Natural killer cell treated with Interleukin-12 subunit alpha and Interleukin-12 subunit beta and Interleukin-15 and Interleukin-18, amount 100 ng/mL, for 72 hours (primary cell): ENCODE measurements at regions not wholly inside any gene's neighbourhood (a gene's known extent, or its start where the extent isn't known, plus 50 kb on each side); places are given as distances from the start of the nearest gene placed in this dataset.

Source experiments
- ATAC-seq, 2 donors: fragments of 150-1000 bp; cut with Tn5 transposase in 1 of 2; sonication (Bioruptor Pico), chemical (Tn5 transposase) in 1 of 2; 2 replicates each; pipeline ENCODE4 v1.10.0; 2021
- DNase-seq: peaks from one replicate; pipeline ENCODE4 v3.0.0; 2022; ENCODE audit warnings: low spot score
- H3K27ac Mint-ChIP-seq, 2 donors: 1 replicate in 1 of 2; 2 replicates in 1 of 2; pipeline ENCODE4 v1.8.0; 2022; ENCODE audit warnings: mixed read lengths in 2 of 2, mild to moderate bottlenecking in 1 of 2, moderate library complexity in 1 of 2
- H3K27me3 Mint-ChIP-seq, 2 donors: 1 replicate in 1 of 2; 2 replicates in 1 of 2; pipeline ENCODE4 v1.8.0; 2022; ENCODE audit warnings: mixed read lengths in 2 of 2
- H3K36me3 Mint-ChIP-seq: one replicate; pipeline ENCODE4 v1.8.0; 2022; ENCODE audit warnings: mixed read lengths
- H3K4me1 Mint-ChIP-seq, 2 donors: 1 replicate in 1 of 2; 2 replicates in 1 of 2; pipeline ENCODE4 v1.8.0; 2022; ENCODE audit warnings: low read depth in 2 of 2, mixed read lengths in 2 of 2, mild to moderate bottlenecking in 1 of 2
- H3K4me3 Mint-ChIP-seq: one replicate; pipeline ENCODE4 v1.8.0; 2022; ENCODE audit warnings: mixed read lengths
- H3K9me3 Mint-ChIP-seq: 2 replicates; pipeline ENCODE4 v1.8.0; 2022; ENCODE audit warnings: mixed read lengths

DNA sequence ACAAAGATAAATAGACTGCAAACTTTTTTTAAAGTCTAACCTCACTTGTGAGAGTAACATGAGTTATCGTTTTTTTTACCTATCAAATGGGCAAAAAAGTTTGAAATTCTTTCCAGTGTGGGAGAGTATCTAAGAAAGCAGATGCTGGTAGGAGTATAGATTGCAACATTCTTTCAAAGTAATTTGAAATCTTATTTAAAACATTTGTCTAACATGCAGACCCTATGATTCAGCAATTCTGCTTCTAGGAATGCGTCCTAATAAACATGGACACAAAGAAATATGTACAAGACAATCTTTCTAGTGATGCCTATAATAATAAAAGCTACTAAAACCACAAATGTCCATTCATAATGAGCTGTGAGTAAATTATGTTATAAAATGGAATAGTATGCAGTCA lies 110.4 kb upstream of the TMCC3 start:
- no peak for ATAC-seq
- Mint-ChIP-seq H3K27ac (no peak overlapping the region), H3K4me3 (no peak overlapping the region), H3K9me3 (no peaks in the 10 kb centered on the region), H3K4me1 (peaks cover 19 to 20% of the 10 kb centered on the region in 2 donors), H3K36me3 (no peaks in the 10 kb centered on the region), H3K27me3 (peaks cover 0 to 6% of the 10 kb centered on the region in 2 donors)
- DNase-seq: no peak

DNA sequence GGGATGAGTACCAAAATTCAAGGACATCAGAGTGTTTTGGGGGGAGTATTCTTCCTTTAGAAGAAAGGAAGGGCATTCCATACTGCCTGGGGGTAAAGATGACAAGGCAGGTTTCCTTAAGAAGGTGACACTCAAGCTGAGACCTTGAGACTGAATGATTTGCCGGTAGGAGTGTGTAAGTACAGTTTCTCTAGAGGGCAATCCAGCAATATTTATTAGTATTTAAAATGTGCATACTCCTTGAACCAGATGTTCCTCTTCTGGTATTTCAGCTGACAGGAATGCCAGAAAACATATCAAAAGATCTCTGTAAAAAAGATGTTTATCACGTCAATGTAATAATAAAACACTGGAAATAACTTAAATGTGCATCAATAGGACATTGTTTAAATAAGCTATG lies 106.4 kb upstream of the TMCC3 start:
- Mint-ChIP-seq H3K36me3 (no peaks in the 10 kb centered on the region), H3K9me3 (no peaks in the 10 kb centered on the region), H3K4me1 (peaks cover 10 to 14% of the 10 kb centered on the region in 2 donors), H3K27ac (no peak overlapping the region), H3K4me3 (no peak overlapping the region), H3K27me3 (peaks cover 0 to 15% of the 10 kb centered on the region in 2 donors)
- no peak for ATAC-seq
- no peak for DNase-seq

DNA sequence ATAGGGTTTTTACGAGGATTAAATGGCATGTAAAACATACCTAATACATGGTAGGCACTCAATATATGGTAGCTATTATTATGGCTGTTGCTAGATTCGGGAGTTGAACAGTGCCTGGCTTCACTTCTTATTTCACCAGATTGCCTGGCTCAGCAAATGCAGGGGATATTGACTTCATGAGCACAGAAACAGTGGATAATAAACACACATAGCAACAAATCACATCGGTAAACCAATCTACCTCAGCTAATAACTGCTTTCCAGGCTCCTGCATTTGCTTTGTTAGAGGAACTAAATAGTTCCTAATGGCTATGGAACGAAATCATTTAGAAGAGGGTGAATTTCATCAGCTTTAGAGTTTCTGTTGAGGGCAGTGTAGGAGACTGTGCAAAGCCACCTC lies 105.2 kb upstream of the TMCC3 start:
- no peaks in the 10 kb centered on the region for H3K36me3 Mint-ChIP-seq
- H3K9me3 Mint-ChIP-seq: no peaks in the 10 kb centered on the region
- peaks cover 7 to 8% of the 10 kb centered on the region in 2 donors for H3K4me1 Mint-ChIP-seq
- DNase-seq (no peak), ATAC-seq (no peak)
- H3K4me3 Mint-ChIP-seq: no peak overlapping the region
- peaks cover 2 to 15% of the 10 kb centered on the region in 2 donors for H3K27me3 Mint-ChIP-seq
- H3K27ac Mint-ChIP-seq: no peak overlapping the region

DNA sequence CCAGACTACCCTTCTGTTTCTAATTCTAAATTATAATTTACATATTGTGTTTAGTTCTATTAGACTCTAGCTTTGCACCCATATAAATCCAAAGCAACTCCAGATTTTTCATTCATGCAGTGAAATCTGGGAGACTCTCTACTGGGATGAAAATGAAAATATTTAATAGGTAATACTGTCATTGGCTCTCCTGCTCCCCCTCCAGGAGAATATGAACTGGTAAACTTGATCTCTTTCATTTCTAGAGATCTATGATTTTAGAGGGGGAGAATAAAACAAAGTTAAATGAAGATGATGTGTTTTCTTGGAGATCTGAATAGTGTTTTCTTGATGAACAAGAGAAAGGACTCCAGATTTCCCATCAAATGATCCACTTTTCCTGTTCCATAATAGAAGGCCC lies 104.3 kb upstream of the TMCC3 start:
- Mint-ChIP-seq H3K36me3 (no peaks in the 10 kb centered on the region), H3K27me3 (peaks cover 2 to 15% of the 10 kb centered on the region in 2 donors), H3K4me1 (peaks cover 7 to 8% of the 10 kb centered on the region in 2 donors), H3K4me3 (no peak overlapping the region), H3K9me3 (no peaks in the 10 kb centered on the region), H3K27ac (peak overlapping the region in 1 of 2 donors; percentile 22)
- ATAC-seq: no peak
- DNase-seq: no peak

DNA sequence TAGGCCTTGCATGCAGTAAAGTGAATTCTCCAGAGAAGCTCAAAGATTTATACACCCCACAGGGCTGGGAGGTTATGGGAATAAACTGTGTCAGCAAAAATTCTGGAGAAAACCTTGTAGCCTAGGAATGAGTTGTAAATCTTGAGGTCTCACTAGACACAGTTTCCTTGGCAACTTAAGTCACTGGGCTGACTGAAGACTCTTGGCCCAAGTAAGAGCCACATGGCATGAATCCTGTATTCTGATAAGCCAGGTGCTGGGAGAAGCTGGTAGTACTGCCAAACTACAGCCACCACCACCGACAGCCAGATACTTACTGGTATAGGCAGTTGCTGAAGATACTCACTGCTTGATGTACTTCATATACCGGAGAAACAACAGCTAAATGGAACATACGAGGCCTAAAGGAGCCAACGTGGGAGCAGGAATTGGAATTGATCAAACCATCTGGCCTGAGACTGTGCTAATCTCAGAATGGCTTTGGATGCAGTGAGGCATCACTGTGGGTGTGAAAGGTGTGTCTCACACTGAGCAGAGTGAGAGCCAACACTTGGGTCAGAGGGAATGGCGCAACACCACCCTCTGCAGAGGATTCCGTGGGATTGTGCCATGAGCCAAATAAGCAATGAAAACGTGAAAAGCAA lies 102.8 kb upstream of the TMCC3 start:
- Mint-ChIP-seq H3K27me3 (peaks cover 2 to 15% of the 10 kb centered on the region in 2 donors), H3K36me3 (no peaks in the 10 kb centered on the region), H3K4me1 (peaks cover 7 to 8% of the 10 kb centered on the region in 2 donors), H3K4me3 (no peak overlapping the region), H3K27ac (no peak overlapping the region), H3K9me3 (no peaks in the 10 kb centered on the region)
- DNase-seq (no peak), ATAC-seq (peak in 1 of 2 donors; percentile 61)

DNA sequence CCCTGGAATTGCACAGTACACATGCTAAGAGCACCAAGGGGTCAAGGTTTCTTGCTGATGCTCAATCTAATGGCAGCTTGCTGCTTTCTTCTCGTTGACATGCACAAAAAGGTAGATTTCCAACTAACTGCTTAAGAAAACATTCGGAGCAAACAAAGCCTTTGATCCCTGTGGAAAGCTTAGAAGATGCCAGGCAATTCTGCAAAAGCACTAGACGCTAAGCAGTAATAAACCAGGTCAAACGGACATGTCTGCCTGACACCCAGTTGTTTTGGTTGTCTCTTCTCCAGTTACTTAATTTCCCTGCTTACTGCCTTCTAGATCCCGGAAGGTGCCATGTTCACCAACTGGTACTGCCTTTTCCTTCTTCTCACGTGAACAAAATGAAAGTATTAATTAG lies 100.5 kb upstream of the TMCC3 start:
- DNase-seq (no peak), ATAC-seq (no peak)
- no peak overlapping the region for H3K4me3 Mint-ChIP-seq
- no peaks in the 10 kb centered on the region for H3K9me3 Mint-ChIP-seq
- H3K27ac Mint-ChIP-seq: no peak overlapping the region
- H3K4me1 Mint-ChIP-seq: peaks cover 7 to 8% of the 10 kb centered on the region in 2 donors
- H3K36me3 Mint-ChIP-seq: no peaks in the 10 kb centered on the region
- peaks cover 5 to 9% of the 10 kb centered on the region in 2 donors for H3K27me3 Mint-ChIP-seq

DNA sequence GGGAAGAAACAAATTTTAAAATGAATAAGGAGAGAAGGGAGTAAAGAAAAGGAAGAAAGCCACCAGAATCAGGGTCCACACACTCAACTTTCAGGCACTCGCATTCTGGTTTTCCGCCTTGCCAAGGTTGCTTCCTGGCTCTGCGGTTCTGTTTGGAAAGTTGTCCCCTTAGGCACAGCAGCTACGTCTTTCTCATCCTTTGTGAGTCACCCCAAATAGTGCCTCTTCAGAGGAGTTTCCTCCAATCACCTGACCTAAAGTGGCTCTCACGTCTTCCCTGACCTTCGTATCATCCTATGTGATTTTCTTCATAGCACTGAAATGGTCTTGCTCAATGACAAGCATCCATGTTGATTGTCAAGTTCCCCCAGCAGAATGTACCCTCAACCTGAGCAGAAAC lies 99.5 kb upstream of the TMCC3 start:
- DNase-seq (no peak), ATAC-seq (no peak)
- no peaks in the 10 kb centered on the region for H3K9me3 Mint-ChIP-seq

DNA sequence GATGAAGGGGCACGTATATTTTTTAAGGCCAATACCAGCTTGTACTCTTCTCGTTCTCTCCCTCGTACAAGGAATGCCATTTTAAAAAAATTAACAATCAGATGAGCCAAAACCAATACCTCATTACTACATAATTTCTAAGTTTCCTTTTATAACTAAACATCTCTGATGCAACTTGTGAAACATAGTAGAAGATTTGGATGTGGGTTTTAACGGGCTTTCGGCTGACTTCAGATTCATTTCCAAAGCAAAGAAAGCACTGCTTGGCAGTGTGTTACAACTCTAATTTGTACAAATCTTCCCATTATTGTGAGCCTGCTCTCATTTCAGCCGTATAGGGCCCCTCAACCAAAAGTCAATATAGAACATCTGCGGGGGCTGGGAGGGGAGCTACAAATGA lies 99.1 kb upstream of the TMCC3 start:
- Mint-ChIP-seq H3K9me3 (no peaks in the 10 kb centered on the region), H3K27me3 (peaks cover 8 to 9% of the 10 kb centered on the region in 2 donors), H3K36me3 (no peaks in the 10 kb centered on the region), H3K27ac (no peak overlapping the region), H3K4me1 (peaks cover 7 to 8% of the 10 kb centered on the region in 2 donors), H3K4me3 (no peak overlapping the region)
- DNase-seq (no peak), ATAC-seq (no peak)

More for the DNA sequence above, 99.5 kb upstream of the TMCC3 start:
- H3K4me3 Mint-ChIP-seq: no peak overlapping the region
- no peaks in the 10 kb centered on the region for H3K36me3 Mint-ChIP-seq
- peaks cover 5 to 9% of the 10 kb centered on the region in 2 donors for H3K27me3 Mint-ChIP-seq
- H3K27ac Mint-ChIP-seq: no peak overlapping the region
- peaks cover 7 to 8% of the 10 kb centered on the region in 2 donors for H3K4me1 Mint-ChIP-seq

DNA sequence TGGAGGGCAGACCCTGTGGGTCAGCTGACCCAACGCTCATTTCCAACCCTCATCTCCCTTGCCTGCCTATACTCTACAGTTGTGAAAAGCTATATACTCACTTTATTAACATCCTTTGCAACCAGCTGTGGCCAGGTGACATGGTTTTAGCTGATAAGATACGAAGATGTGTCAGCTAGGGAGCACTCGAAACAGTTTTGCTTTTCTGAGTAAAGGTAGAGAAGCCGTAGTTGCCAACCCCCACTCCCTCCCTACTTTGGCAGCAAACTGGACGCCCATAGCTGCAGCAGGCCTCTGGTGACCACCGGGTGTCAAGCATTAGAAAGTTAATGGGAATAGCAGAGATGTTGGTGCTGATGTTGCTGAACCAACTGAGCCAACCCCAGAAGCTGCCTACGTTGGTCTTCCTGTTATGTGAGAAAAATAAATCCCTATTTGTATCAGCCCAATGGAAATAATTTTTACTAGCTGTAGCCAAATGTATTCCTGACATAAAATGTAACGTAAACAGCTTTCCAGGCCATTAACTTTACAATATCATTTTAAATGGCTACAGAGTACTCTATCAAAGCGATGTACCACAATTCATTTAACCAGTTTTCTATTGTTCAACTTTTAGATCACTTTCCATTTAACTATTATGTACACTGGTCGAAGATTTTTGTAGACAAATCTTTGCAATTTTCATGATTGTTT lies 98.5 kb upstream of the TMCC3 start:
- ATAC-seq: no peak
- Mint-ChIP-seq H3K4me3 (no peak overlapping the region), H3K27me3 (peaks cover 9 to 10% of the 10 kb centered on the region in 2 donors), H3K36me3 (no peaks in the 10 kb centered on the region), H3K27ac (no peak overlapping the region), H3K4me1 (peaks cover 7 to 8% of the 10 kb centered on the region in 2 donors), H3K9me3 (no peaks in the 10 kb centered on the region)
- DNase-seq: no peak

DNA sequence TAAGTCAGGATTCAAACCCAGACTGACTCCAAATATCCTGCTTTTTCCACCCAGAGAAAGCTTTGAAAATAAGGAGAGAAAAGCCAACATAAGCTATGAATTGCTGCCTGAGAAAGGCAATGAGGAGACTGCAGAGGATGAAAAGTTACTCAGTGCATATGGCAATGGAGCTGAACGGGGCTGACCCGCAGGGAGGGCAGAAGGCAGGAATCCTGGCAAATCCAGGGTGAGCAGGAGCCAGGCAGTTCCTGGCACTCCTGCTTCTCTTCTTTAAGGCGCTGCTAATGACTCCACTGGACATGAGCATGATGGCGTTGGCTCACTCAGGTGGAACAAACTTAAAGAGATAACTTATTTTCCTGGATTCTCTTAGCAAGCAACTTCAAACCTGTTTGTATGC lies 95.2 kb upstream of the TMCC3 start:
- DNase-seq: no peak
- no peak for ATAC-seq
- Mint-ChIP-seq H3K4me1 (no peaks in the 10 kb centered on the region), H3K27ac (no peak overlapping the region), H3K27me3 (peaks cover 4 to 14% of the 10 kb centered on the region in 2 donors), H3K9me3 (no peaks in the 10 kb centered on the region), H3K36me3 (no peaks in the 10 kb centered on the region), H3K4me3 (no peak overlapping the region)

DNA sequence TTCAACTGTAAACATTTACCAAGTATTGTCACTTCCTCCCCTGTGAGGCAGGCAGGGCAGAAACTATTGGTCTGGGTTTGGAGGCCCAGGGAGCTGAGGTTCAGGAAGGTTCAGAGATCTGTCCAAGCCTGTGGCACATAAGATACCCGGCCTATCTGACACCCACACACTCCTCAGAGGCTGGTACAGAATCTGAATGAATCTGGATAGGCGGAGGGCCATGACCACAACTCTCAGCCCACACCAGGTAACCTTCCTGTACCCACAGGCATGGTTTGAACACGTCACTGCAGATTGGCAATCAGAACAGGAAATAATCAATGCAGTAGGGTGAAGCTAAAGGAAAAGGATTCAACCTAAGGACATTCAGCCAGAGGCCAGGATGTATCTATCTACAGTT lies 92.8 kb upstream of the TMCC3 start:
- no peak overlapping the region for H3K27ac Mint-ChIP-seq
- no peaks in the 10 kb centered on the region for H3K36me3 Mint-ChIP-seq
- ATAC-seq (peak in 1 of 2 donors; percentile 20), DNase-seq (no peak)
- H3K4me3 Mint-ChIP-seq: no peak overlapping the region
- no peaks in the 10 kb centered on the region for H3K9me3 Mint-ChIP-seq
- peaks cover 17 to 22% of the 10 kb centered on the region in 2 donors for H3K27me3 Mint-ChIP-seq
- H3K4me1 Mint-ChIP-seq: no peaks in the 10 kb centered on the region

DNA sequence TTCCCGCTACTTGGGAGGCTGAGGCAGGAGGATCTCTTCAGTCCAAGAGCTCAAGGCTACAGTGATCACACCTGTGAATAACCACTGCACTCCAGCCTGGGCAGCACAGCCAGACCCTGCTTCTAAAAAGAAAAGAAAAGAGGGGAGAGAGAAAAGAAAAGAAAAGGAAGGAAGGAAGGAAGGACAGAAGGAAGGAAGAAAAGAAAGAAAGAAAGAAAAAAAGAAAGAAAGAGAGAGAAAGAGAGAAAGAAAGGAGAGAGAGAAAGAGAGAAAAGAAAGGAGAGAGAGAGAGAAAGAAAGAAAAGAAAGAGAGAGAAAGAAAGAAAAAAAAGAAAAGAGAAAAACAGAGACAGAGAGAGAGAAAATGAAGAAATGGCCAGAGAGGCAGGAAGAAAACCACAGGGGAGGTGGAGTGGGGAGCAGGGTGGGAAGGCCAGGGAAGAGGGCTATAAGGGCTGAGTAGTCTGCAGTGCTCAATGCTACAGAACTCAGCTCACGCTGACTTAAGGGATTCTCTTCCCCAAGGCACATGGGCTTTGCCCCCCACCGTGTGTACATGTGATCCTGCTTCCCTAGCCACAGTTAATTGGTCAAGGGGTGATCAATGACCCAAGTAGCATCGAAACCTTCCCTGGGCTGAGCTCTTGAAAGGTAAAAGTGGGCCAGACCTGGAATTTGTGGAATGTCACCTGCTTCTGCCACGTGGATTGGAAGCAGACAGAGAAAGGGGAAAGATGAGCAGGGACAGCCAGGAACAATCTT lies 90.4 kb upstream of the TMCC3 start:
- DNase-seq (no peak), ATAC-seq (no peak)
- Mint-ChIP-seq H3K27ac (no peak overlapping the region), H3K4me3 (no peak overlapping the region), H3K36me3 (no peaks in the 10 kb centered on the region), H3K4me1 (no peaks in the 10 kb centered on the region), H3K9me3 (no peaks in the 10 kb centered on the region), H3K27me3 (peaks cover 17 to 20% of the 10 kb centered on the region in 2 donors)

DNA sequence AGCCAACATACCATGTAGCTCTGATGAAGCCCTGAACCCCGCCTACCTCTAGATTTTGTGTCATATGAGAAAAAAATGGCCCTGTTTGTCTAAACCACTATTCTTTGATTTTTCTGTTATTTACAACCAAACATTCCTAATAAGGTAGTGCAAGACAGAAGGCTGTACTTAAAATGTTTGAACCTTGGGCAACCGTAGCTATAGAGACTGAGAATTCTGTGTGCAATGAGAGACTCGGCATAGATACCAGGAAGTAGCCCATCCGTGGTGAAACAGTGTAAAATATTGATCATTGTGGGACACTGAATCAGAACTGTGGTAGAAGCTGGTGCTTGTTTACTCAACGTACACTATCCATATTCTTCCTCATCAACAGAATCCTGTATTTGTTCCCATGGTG lies 86.5 kb upstream of the TMCC3 start:
- DNase-seq (no peak), ATAC-seq (no peak)
- H3K36me3 Mint-ChIP-seq: no peaks in the 10 kb centered on the region
- H3K4me1 Mint-ChIP-seq: peaks cover 0 to 4% of the 10 kb centered on the region in 2 donors
- no peak overlapping the region for H3K27ac Mint-ChIP-seq
- no peaks in the 10 kb centered on the region for H3K9me3 Mint-ChIP-seq
- no peak overlapping the region for H3K4me3 Mint-ChIP-seq
- peaks cover 17 to 25% of the 10 kb centered on the region in 2 donors for H3K27me3 Mint-ChIP-seq

DNA sequence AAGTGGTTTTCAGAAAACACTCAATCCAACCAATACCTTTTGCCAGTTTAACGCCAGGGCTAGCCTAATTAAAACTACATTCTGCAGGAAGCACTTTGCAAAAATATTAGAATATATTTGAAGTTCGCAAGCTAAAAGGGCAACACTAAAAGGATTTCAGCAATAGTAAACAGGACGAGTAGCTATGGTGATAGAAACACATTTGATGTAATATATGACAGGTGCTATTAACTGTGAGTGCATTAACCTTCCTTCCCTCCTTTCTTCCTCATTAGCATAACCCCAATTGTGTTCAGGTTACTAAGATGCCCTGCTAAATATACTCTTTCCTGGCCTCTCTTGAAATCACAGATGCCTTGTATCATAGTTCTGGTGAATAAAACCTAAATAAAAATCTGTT lies 85.6 kb upstream of the TMCC3 start:
- ATAC-seq (no peak), DNase-seq (no peak)
- Mint-ChIP-seq H3K36me3 (no peaks in the 10 kb centered on the region), H3K4me3 (no peak overlapping the region), H3K27me3 (peaks cover 17 to 22% of the 10 kb centered on the region in 2 donors), H3K4me1 (peaks cover 0 to 4% of the 10 kb centered on the region in 2 donors), H3K9me3 (no peaks in the 10 kb centered on the region), H3K27ac (no peak overlapping the region)
